H54 (cell line): ENCODE measurements at regions not wholly inside any gene's neighbourhood (a gene's known extent, or its start where the extent isn't known, plus 50 kb on each side); places are given as distances from the start of the nearest gene placed in this dataset.

ENCODE experiments used
- DNase-seq: peaks from one replicate; pipeline ENCODE4 v3.0.0; 2011; ENCODE audit warnings: low spot score, mixed read lengths; ENCODE audit not compliant: insufficient read length
- FAIRE-seq: peaks from 3 replicates; lab custom pipeline; 2011; peaks lifted over from hg19 to GRCh38; lab: Jason Lieb, UNC
- POLR2A ChIP-seq: IDR thresholded peaks from 2 replicates; pipeline ENCODE4 v1.6.1; 2011; ENCODE audit warnings: low read depth, mild to moderate bottlenecking, low read length

DNA sequence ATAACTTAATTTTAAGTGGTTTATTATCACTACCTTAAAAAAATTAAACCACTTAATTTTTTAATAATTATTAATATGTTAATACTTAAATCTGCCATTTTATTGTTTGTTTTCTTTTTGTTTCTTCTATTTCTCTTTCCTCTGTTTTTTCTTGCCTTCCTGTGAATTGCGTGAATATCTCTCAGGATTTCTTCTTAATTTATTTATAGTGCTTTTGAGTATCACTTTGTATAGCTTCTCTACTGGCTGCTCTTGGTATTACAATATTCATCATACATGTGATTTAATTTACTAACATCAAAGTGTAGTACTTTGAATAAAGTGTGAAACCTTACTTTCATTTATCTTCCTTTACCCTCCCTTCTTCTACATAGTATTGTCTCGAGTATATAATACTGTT is 349.5 kb upstream of the CPXCR1 start:
- no peak for FAIRE-seq
- TF ChIP-seq POLR2A: no peak
- no peak for DNase-seq

DNA sequence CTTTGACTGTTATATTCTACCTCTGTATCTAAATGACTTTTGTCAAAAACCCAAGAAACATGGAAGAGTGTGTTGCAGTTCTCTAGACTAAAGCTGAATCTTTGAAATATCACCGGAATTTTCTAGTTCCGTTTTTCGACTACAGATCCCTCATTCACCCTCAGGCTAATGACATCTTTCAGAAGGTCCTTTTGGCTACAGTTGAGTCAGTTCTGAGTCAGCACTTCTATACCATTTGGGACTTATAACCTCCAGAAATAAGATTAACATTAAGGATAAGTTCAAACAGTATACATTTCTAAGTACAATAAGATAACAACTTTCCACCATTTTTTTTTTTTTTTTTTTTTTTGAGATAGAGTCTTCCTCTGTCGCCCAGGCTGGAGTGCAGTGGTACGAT is 331.0 kb upstream of the CPXCR1 start:
- no peak for DNase-seq
- no peak for TF ChIP-seq POLR2A
- FAIRE-seq: no peak

DNA sequence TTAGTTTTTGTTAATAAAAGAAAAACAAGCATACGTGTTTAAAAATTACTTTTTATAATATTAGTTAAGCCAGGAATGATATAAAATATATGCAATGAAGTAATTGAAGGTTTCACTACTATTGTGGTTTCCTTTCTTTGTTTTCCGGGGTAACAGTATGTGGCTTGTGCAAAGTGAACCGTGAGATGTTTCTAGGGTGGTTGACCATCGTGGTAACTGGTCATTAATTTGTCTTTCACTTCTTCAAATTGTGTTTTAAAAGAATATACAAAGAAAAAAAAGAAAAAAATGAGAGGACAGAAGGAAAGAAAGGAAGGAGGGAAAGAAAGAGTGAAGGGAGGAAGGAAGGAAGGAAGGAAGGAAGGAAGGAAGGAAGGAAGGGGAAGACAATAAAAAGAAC is 330.1 kb upstream of the CPXCR1 start:
- no peak for TF ChIP-seq POLR2A
- no peak for FAIRE-seq
- no peak for DNase-seq

DNA sequence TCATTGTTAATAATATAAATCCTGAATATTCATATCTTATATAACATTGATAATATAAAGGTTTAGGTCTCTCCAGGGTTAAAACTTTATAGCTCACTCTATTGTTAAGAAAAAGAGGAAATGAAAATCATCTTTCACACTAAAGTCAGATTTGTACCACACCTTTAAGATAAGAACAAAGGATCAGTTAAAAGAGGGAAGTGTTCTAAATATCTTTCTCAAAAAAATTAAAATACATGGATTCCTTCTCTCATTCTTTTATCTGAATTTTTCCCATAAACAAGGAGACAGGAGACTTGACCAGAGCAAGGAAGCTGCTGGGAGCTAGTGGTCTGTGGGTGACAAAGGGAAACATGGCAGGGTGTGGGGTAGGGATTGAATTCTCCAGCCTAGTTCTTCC is 323.0 kb upstream of the CPXCR1 start:
- FAIRE-seq: no peak
- DNase-seq: no peak
- no peak for TF ChIP-seq POLR2A

DNA sequence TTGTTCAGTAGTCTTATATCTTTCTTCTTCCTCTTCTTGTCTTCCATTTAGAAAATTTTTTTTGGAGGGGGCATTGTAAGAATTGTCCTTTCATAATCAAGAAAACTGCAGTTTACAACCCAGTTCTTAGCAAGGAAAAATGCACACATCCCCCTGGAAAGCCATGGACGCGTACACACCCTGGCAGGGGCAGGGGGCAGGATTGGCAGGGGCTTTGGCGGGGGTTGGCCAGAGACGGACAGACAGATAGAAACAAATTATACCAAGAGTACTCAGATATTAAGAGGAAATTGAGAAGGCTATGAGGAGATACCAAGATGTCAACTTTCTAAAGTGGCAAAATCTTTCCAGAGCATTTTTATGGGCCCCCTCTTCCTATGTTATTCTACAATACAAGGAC is 322.5 kb upstream of the CPXCR1 start:
- DNase-seq (no peak), FAIRE-seq (no peak)
- no peak for TF ChIP-seq POLR2A

DNA sequence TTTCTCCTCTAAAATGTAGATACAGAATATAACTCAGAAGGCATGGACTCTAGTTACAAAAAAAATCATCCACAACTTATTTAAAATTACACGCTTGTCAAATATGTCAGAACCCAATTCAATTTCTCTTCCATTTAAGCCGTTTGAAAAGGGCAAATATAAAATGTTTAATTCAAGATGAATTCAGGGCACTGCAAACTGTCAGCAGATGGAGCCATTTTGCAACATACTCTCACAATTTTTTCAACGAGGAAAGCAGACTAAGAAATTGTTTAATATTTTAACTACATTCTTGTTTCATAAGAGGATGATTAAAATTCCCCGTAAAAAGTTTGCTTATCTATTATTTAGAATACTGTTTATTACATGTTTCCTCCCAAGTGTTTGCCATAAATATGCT is 321.3 kb upstream of the CPXCR1 start:
- FAIRE-seq (no peak), DNase-seq (no peak)
- no peak for TF ChIP-seq POLR2A

DNA sequence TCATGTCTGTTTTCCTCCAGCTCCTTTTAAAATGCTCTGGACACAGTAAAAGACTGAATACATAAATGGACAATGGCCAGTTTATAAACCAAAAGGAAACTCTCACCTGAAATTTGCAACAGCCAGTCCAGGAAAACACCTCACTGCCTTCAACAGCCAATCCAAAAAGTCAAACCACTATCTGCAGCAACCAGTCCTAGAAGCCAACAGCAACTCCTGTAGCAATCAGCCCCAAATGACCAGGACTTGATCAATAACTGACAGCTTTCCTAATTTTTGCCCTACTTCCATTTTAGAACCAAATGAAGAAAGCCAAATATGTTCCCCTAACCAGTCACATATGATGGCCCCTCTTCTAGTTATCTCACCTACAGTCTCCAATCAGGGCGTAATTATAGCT is 309.5 kb upstream of the CPXCR1 start:
- no peak for FAIRE-seq
- DNase-seq: no peak
- no peak for TF ChIP-seq POLR2A

DNA sequence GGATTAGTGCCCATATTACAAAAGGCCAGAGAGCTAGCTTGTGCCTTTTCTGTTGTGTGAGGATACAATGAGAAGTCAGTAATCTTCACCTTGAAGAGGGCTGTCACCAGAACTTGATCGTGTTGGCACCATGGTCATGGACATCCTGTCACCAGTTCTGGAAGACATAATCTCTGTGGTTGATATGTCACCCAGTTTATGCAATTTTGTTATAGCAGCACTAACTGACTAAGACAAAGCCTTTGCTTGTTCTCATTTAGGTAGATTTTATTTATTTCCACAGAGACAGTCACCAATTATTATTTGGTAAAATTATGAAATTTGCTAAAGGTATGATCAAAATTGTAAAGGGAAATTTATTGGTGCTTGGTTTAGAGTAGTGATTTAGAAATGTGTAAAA is 308.8 kb upstream of the CPXCR1 start:
- TF ChIP-seq POLR2A: no peak
- DNase-seq (no peak), FAIRE-seq (no peak)

DNA sequence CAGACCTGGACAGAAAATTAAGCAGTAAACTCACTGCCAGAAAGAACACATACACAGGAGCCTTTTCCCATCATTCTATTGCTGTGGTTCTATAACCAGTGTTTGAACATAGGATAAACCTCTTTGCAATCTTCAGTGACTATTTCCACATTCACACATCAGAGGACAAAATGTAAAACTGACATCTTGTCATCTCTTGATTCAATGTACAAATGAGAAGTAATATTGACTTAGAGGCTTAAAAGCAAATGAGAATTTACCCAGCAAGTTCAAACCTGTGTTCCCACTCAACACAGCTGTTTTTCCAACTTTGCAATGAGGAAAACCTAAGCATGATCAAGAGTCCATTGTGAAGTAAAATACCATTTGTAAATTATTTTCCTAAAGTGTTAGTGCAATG is 307.1 kb upstream of the CPXCR1 start:
- FAIRE-seq (no peak), DNase-seq (no peak)
- TF ChIP-seq POLR2A: no peak
